Upper lobe of left lung (tissue), 6 donors: ENCODE measurements at regions not wholly inside any gene's neighbourhood (a gene's known extent, or its start where the extent isn't known, plus 50 kb on each side); places are given as distances from the start of the nearest gene placed in this dataset.
A peak's percentile ranks its signal among the peaks of the same experiment; 100 is the strongest.

Experiments used
- ATAC-seq, 2 donors: fragments of 200-7000 bp; cut with Tn5 transposase; one replicate each; pipeline ENCODE4 v1.9.1; 2022; ENCODE audit warnings: mild to moderate bottlenecking in 2 of 2, moderate library complexity in 2 of 2; ENCODE audit not compliant: low FRiP score in 2 of 2
- DNase-seq, 2 donors: peaks; one replicate each; pipeline ENCODE4 v3.0.0-alpha.2; 2019 to 2020
- H3K27ac ChIP-seq, 4 donors: fragments of 200-600 bp; sonication (generic); one replicate each; pipeline ENCODE4 v1.5.1; 2016 to 2019
- H3K27me3 ChIP-seq, 4 donors: fragments of 200-600 bp; sonication (generic); one replicate each; pipeline ENCODE4 v1.5.1; 2017 to 2019
- H3K36me3 ChIP-seq, 4 donors: fragments of 200-600 bp; sonication (generic); one replicate each; pipeline ENCODE4 v1.5.1; 2016 to 2019
- H3K4me1 ChIP-seq, 4 donors: fragments of 200-600 bp; sonication (generic); one replicate each; pipeline ENCODE4 v1.5.1; 2018 to 2019
- H3K4me3 ChIP-seq, 4 donors: fragments of 200-600 bp; sonication (generic); one replicate each; pipeline ENCODE4 v1.5.1; 2017 to 2019; ENCODE audit warnings: mild to moderate bottlenecking in 2 of 4, moderate library complexity in 1 of 4
- H3K9me3 ChIP-seq, 4 donors: fragments of 200-600 bp; sonication (generic); one replicate each; pipeline ENCODE4 v1.5.1; 2018 to 2019
- CTCF ChIP-seq, 6 experiments: fragments of 450-650 bp in 4 of 6; fragments of 200-600 bp in 2 of 6; sonication (generic) in 2 of 6; IDR thresholded peaks; one replicate each; pipeline ENCODE4 v1.5.1; 2016 to 2019; ENCODE audit warnings: antibody characterized with exemption in 6 of 6
- EP300 ChIP-seq, 4 donors: sonication (generic); formaldehyde crosslinking; IDR thresholded peaks; one replicate each; pipeline ENCODE4 v1.5.1; 2017; ENCODE audit warnings: antibody characterized with exemption in 4 of 4, control low read depth in 2 of 4
- POLR2A ChIP-seq, 4 donors: fragments of 450-650 bp; IDR thresholded peaks; one replicate each; pipeline ENCODE4 v1.5.1; 2016 to 2017; ENCODE audit warnings: antibody characterized with exemption in 4 of 4, mild to moderate bottlenecking in 2 of 4
- POLR2AphosphoS5 ChIP-seq, 2 donors: sonication (generic); formaldehyde crosslinking; IDR thresholded peaks; one replicate each; pipeline ENCODE4 v1.5.1; 2017; ENCODE audit warnings: antibody characterized with exemption in 2 of 2
- WGBS, 2 donors: methylation state at CpG; one replicate each; pipeline ENCODE4 v1.1.5; 2017 to 2018; 5-methylcytosine and 5-hydroxymethylcytosine counted together
- donor health status: DM: no; HTN: no; CAD: no; lungs with moderate emphysema.
- donor health status: DM: no; HTN: yes; CAD: no; lungs with severe emphysema.

GRCh38 chr21:16075649-16076282, 346.0 kb downstream of the USP25 start:
- Histone ChIP-seq H3K9me3 (no peaks in the 10 kb centered on the region), H3K27ac (no peak overlapping the region), H3K27me3 (no peaks in the 10 kb centered on the region), H3K4me3 (no peak overlapping the region), H3K36me3 (no peaks in the 10 kb centered on the region), H3K4me1 (no peaks in the 10 kb centered on the region)
- DNase-seq (no peak), ATAC-seq (no peak)
- TF ChIP-seq POLR2AphosphoS5 (IDR thresholded peaks at IDR 0.05) (no peak), EP300 (IDR thresholded peaks at IDR 0.05) (no peak), POLR2A (IDR thresholded peaks at IDR 0.05) (no peak), CTCF (IDR thresholded peaks at IDR 0.05) (no peak)
- 94% methylated on average over 5 of the region's 5 CpGs for WGBS, 2 donors

GRCh38 chr21:16076465-16076864, 346.7 kb downstream of the USP25 start:
- H3K27me3 ChIP-seq: no peaks in the 10 kb centered on the region
- no peak overlapping the region for H3K4me3 ChIP-seq
- no peak overlapping the region for H3K27ac ChIP-seq
- H3K36me3 ChIP-seq: no peaks in the 10 kb centered on the region
- no peak for TF ChIP-seq EP300 (IDR thresholded peaks at IDR 0.05)
- TF ChIP-seq POLR2A (IDR thresholded peaks at IDR 0.05): no peak
- TF ChIP-seq POLR2AphosphoS5 (IDR thresholded peaks at IDR 0.05): no peak
- no peak for TF ChIP-seq CTCF (IDR thresholded peaks at IDR 0.05)
- no peaks in the 10 kb centered on the region for H3K4me1 ChIP-seq
- no peak for ATAC-seq
- H3K9me3 ChIP-seq: no peaks in the 10 kb centered on the region
- no peak for DNase-seq

- no peak overlapping the region for H3K27ac ChIP-seq
- DNase-seq (no peak), ATAC-seq (no peak)
- 85 to 93% methylated on average over 2 of the region's 2 CpGs for WGBS, 2 donors
- H3K4me3 ChIP-seq: no peak overlapping the region
- no peaks in the 10 kb centered on the region for H3K36me3 ChIP-seq
- H3K4me1 ChIP-seq: no peaks in the 10 kb centered on the region
- H3K9me3 ChIP-seq: no peaks in the 10 kb centered on the region
- H3K27me3 ChIP-seq: no peaks in the 10 kb centered on the region
- no peak for TF ChIP-seq EP300 (IDR thresholded peaks at IDR 0.05)
- no peak for TF ChIP-seq POLR2AphosphoS5 (IDR thresholded peaks at IDR 0.05)
- TF ChIP-seq POLR2A (IDR thresholded peaks at IDR 0.05): no peak
- no peak for TF ChIP-seq CTCF (IDR thresholded peaks at IDR 0.05)
These were observed 348.6 kb downstream of the USP25 start for GRCh38 chr21:16078382-16078781.

- DNase-seq (no peak), ATAC-seq (peak in 1 of 2 donors; percentile 21)
- 85 to 88% methylated on average over 1 of the region's 1 CpG for WGBS, 2 donors
- Histone ChIP-seq H3K4me1 (no peaks in the 10 kb centered on the region), H3K36me3 (no peaks in the 10 kb centered on the region), H3K27ac (no peak overlapping the region), H3K9me3 (no peaks in the 10 kb centered on the region), H3K27me3 (no peaks in the 10 kb centered on the region), H3K4me3 (no peak overlapping the region)
- TF ChIP-seq EP300 (IDR thresholded peaks at IDR 0.05): no peak
- no peak for TF ChIP-seq POLR2A (IDR thresholded peaks at IDR 0.05)
- TF ChIP-seq POLR2AphosphoS5 (IDR thresholded peaks at IDR 0.05): no peak
- TF ChIP-seq CTCF (IDR thresholded peaks at IDR 0.05): no peak
These were observed 350.0 kb downstream of the USP25 start for GRCh38 chr21:16079830-16080229.

GRCh38 chr21:16081304-16081703, 351.5 kb downstream of the USP25 start:
- H3K27ac ChIP-seq: no peak overlapping the region
- H3K4me1 ChIP-seq: no peaks in the 10 kb centered on the region
- ATAC-seq (no peak), DNase-seq (no peak)
- WGBS, 2 donors: 86% methylated on average over 2 of the region's 2 CpGs
- no peak overlapping the region for H3K4me3 ChIP-seq
- no peaks in the 10 kb centered on the region for H3K27me3 ChIP-seq
- no peak for TF ChIP-seq EP300 (IDR thresholded peaks at IDR 0.05)
- TF ChIP-seq CTCF (IDR thresholded peaks at IDR 0.05): no peak
- TF ChIP-seq POLR2A (IDR thresholded peaks at IDR 0.05): no peak
- TF ChIP-seq POLR2AphosphoS5 (IDR thresholded peaks at IDR 0.05): no peak
- no peaks in the 10 kb centered on the region for H3K36me3 ChIP-seq
- no peaks in the 10 kb centered on the region for H3K9me3 ChIP-seq
